GM19372 (cell line): ENCODE measurements at regions not wholly inside any gene's neighbourhood (a gene's known extent, or its start where the extent isn't known, plus 50 kb on each side); places are given as distances from the start of the nearest gene placed in this dataset.
"Not testable (repeated sequence)": the region's sequence is repeated elsewhere in the genome, so short reads cannot be mapped to it uniquely, and the experiment has no call there.

Experiments used
- ATAC-seq: cut with Tn5 transposase; IDR thresholded peaks from one replicate; pipeline ENCODE4 v1.9.1; 2021; ENCODE audit warnings: mild to moderate bottlenecking, low read depth, moderate library complexity; ENCODE audit not compliant: unreplicated experiment

- ATAC-seq, result not testable (repeated sequence)
These were observed 1756.7 kb upstream of the DEFB115 start for GRCh38 chr20:29500738-29501137.

- ATAC-seq, result not testable (repeated sequence)
These were observed 1742.8 kb upstream of the DEFB115 start for GRCh38 chr20:29514634-29515033.

GRCh38 chr20:29516847-29517246 lies 1740.6 kb upstream of the DEFB115 start:
- not testable (repeated sequence) for ATAC-seq

- ATAC-seq, result not testable (repeated sequence)
These were observed 1737.7 kb upstream of the DEFB115 start for GRCh38 chr20:29519610-29520241.

GRCh38 chr20:29533566-29534177 lies 1723.8 kb upstream of the DEFB115 start:
- ATAC-seq, result not testable (repeated sequence)

- ATAC-seq, result not testable (repeated sequence)
These were observed 1690.4 kb upstream of the DEFB115 start for GRCh38 chr20:29566901-29567635.

- ATAC-seq, result not testable (repeated sequence)
These were observed 1689.8 kb upstream of the DEFB115 start for GRCh38 chr20:29567671-29568070.

GRCh38 chr20:29570126-29570525 lies 1687.3 kb upstream of the DEFB115 start:
- ATAC-seq, result not testable (repeated sequence)

- ATAC-seq, result not testable (repeated sequence)
These were observed 1667.9 kb upstream of the DEFB115 start for GRCh38 chr20:29589530-29589929.

- ATAC-seq, result not testable (repeated sequence)
These were observed 1653.3 kb upstream of the DEFB115 start for GRCh38 chr20:29604163-29604562.

GRCh38 chr20:29606171-29606570 lies 1651.3 kb upstream of the DEFB115 start:
- ATAC-seq, result not testable (repeated sequence)

- not testable (repeated sequence) for ATAC-seq
These were observed 1628.1 kb upstream of the DEFB115 start for GRCh38 chr20:29629395-29629794.
